Coronary artery (tissue), 2 donors: ENCODE measurements at regions not wholly inside any gene's neighbourhood (a gene's known extent, or its start where the extent isn't known, plus 50 kb on each side); places are given as distances from the start of the nearest gene placed in this dataset.
"Not testable (repeated sequence)": the region's sequence is repeated elsewhere in the genome, so short reads cannot be mapped to it uniquely, and the experiment has no call there.

Experiments used
- DNase-seq: peaks from one replicate; pipeline ENCODE4 v3.0.0-alpha.2; 2017; ENCODE audit warnings: low spot score
- H3K27ac ChIP-seq, 2 donors: fragments of 200-600 bp; sonication (generic); one replicate each; pipeline ENCODE4 v1.5.1; 2016 to 2019
- H3K4me3 ChIP-seq: fragments of 200-600 bp; sonication (generic); 2 replicates; pipeline ENCODE4 v1.5.1; 2016; ENCODE audit warnings: mild to moderate bottlenecking, moderate library complexity
- TF ChIP-seq, protein P1 (sequence below): fragments of 200-600 bp; sonication (generic); IDR thresholded peaks from one replicate; pipeline ENCODE4 v1.5.1; 2019; ENCODE audit warnings: antibody characterized with exemption

DNA sequence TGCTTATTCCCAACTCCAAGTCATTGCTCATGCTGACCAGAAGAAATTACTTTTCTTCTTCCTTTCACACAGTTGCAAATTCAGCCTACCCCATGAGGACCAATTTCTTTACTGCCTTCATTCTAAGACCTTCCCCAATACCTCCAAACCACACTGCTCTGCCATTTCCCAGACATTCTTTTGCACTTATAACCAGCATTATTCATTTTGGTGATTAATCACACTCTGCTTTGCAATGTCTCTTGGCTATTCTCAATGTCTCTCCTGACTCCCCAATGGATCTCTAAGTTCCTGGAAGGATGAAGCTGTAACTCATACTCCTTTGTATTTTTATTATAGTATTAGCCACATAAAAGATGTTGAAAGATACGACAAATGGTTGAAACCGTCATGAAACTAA lies 105.7 kb upstream of the RANBP3L start:
- no peak overlapping the region for H3K4me3 ChIP-seq
- DNase-seq = no peak
- TF ChIP-seq, protein P1, sequence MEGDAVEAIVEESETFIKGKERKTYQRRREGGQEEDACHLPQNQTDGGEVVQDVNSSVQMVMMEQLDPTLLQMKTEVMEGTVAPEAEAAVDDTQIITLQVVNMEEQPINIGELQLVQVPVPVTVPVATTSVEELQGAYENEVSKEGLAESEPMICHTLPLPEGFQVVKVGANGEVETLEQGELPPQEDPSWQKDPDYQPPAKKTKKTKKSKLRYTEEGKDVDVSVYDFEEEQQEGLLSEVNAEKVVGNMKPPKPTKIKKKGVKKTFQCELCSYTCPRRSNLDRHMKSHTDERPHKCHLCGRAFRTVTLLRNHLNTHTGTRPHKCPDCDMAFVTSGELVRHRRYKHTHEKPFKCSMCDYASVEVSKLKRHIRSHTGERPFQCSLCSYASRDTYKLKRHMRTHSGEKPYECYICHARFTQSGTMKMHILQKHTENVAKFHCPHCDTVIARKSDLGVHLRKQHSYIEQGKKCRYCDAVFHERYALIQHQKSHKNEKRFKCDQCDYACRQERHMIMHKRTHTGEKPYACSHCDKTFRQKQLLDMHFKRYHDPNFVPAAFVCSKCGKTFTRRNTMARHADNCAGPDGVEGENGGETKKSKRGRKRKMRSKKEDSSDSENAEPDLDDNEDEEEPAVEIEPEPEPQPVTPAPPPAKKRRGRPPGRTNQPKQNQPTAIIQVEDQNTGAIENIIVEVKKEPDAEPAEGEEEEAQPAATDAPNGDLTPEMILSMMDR = no peak
- no peak overlapping the region for H3K27ac ChIP-seq

DNA sequence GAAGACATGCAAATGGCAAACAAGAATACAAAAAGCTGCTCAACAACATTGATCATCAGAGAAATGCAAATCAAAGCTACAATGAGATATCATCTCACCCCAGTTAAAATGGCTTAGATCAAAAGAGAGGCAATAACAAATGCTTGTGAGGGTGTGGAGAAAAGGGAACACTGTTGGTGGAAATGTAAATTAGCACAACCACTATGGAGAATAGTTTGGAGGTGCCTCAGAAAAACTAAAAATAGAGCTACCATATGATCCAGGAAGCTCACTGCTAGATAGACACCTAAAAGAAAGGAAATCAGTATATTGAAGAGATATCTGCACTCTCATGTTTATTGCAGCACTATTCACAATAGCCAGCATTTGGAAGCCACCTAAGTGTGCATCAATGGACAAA lies 108.0 kb upstream of the RANBP3L start:
- H3K27ac ChIP-seq, H3K4me3 ChIP-seq: not testable (repeated sequence)

DNA sequence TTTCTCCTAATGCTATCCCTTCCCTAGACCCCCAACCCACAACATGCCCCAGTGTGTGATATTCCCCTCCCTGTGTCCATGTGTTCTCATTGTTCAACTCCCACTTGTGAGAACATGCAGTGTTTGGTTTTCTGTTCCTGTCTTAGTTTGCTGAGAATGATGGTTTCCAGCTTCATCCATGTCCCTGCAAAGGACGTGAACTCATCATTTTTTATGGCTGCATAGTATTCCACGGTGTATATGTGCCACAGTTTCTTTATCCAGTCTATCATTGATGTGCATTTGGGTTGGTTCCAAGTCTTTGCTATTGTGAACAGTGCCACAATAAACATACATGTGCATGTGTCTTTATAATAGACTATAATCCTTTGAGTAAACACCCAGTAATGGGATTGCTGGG lies 109.0 kb upstream of the RANBP3L start:
- DNase-seq, H3K27ac ChIP-seq, H3K4me3 ChIP-seq: not testable (repeated sequence)

More for the DNA sequence above, 108.0 kb upstream of the RANBP3L start:
- not testable (repeated sequence) for DNase-seq

DNA sequence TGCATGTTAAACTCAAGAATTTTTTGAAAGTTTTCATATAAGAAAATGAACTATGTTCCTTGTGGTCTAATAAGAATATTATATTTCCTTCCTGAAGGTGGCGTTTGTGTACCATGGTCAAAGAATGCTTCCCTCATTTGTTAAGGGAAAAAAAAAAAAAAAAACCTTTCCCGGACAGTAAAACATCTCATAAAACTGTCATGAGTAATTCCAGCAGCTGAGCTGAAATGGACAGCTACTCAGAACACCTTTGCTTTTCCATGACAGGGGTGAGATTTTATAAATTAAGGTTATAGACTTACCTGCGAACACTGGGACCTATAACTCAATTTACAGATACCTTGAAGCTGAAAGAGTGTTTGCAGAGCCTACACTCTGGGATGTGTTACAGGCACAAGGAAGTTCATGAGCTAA lies 113.2 kb upstream of the RANBP3L start:
- no peak overlapping the region for H3K27ac ChIP-seq
- TF ChIP-seq, protein P1 = no peak
- DNase-seq = no peak

DNA sequence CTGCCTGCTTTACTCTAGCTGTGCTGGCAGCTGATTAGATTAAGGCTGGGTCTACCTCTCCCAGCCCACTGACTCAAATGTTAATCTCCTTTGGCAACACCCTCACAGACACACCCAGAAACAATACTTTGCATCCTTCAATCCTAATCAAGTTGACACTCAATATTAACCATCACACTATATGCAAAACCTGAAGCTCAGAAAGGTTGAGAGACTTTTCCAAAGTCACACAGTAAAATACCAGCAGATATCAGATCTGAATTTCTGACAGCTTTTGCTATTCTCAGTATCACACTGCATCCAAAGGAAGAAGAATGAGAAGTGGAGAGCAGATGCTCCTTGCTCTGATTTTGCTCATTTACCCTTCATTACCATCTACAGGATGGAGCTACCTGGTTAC lies 114.9 kb upstream of the RANBP3L start:
- Histone ChIP-seq H3K27ac (no peak overlapping the region), H3K4me3 (no peak overlapping the region)
- TF ChIP-seq, protein P1 = no peak
- no peak for DNase-seq

More for the DNA sequence above, 113.2 kb upstream of the RANBP3L start:
- no peak overlapping the region for H3K4me3 ChIP-seq

DNA sequence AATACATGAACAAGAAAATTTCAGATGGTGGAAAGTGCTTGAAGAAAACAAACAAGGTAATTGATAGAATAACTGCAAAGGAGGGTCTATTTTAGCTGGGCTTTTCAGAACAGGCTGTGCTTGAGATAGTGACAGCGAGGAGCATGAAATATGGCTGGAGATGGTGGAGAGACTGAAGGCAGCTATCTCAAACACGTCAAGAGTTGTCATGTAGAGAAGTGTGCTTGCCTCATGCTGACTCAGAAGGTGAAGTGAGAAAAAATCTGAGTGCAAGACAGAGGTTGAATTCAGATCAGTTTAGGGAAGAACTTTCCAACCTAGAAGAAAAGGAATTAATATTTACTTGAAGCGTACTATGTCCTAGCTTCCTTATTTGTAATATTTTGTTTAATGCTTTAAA lies 115.5 kb upstream of the RANBP3L start:
- no peak overlapping the region for H3K27ac ChIP-seq

DNA sequence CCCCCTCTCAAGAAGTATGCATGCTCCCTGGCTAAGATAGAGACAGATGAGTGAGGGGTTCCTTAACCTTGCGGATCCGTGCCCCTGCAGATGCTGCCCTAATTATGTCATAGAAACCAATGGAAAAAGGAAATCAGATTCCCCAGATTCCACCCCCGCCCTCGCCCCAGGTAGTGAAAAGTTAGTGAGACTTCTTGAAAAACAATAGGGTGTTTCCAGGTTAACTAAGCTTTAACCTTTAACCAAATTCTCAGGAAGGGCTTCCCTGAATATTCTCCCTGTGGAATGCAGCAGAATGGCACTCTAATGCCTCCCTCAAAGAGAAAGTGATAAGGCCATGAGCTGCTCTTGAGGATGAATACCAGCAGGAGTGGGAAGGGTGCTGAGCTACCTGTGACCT lies 116.0 kb upstream of the RANBP3L start:
- TF ChIP-seq, protein P1 = no peak
- DNase-seq = no peak
- no peak overlapping the region for H3K4me3 ChIP-seq
- H3K27ac ChIP-seq = no peak overlapping the region

More for the DNA sequence above, 115.5 kb upstream of the RANBP3L start:
- TF ChIP-seq, protein P1 = no peak
- no peak overlapping the region for H3K4me3 ChIP-seq
- DNase-seq = no peak

DNA sequence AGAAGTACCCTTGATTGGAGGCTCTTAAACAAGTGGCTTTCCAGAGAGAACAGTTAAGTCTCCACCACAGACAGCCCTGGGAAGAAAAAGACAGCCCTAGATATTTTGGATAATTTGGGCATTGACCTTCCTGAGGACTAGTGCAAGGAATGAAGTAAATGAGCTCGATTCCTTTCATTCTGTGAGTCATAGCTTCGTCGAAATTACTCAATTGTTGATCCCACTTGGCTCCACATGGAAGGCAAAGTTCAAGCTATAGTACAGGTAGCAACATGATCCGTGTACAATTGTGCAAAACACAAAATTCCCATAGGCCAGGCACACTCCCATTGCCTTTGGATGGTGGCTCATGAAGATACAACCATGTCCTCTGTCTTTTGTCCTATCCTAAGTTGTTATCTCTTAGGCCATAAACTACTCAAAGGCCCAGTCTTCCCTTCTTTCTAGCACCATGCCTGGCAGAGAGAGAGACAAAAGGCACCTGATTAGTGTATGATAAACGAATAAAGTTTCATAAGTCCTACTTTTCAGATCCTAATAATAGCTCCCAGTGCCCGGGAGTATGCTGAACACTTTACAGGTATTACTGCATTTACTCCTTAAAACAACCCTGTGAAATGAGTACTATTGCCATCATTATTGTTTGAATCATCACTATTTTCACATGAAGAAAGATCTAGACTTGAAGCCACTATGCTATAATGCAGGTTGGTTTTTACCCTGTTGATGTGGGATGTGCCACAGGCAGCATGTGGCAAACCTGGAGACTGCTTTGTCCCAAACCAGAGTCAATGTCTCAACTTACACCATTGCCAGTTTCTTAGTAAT lies 116.7 kb upstream of the RANBP3L start:
- no peak for DNase-seq
- H3K4me3 ChIP-seq = no peak overlapping the region
- TF ChIP-seq, protein P1 = no peak
- H3K27ac ChIP-seq = no peak overlapping the region
